ENCODE measurements at regions not wholly inside any gene's neighbourhood (a gene's known extent, or its start where the extent isn't known, plus 50 kb on each side); places are given as distances from the start of the nearest gene placed in this dataset.
"Not testable (repeated sequence)": the region's sequence is repeated elsewhere in the genome, so short reads cannot be mapped to it uniquely, and the experiment has no call there.

- intact Hi-C loops (cut with DNase I), result no loop called here
- no peak for DNase-seq (ENCODE audit: low spot score)
Measured at GRCh38 chr6:8361259-8361658, 74.1 kb downstream of the SLC35B3 start.

GRCh38 chr6:8352966-8353340, 82.4 kb downstream of the SLC35B3 start:
- no peak for DNase-seq (ENCODE audit: low spot score)
- intact Hi-C loops (cut with DNase I), result no loop called here

DNA sequence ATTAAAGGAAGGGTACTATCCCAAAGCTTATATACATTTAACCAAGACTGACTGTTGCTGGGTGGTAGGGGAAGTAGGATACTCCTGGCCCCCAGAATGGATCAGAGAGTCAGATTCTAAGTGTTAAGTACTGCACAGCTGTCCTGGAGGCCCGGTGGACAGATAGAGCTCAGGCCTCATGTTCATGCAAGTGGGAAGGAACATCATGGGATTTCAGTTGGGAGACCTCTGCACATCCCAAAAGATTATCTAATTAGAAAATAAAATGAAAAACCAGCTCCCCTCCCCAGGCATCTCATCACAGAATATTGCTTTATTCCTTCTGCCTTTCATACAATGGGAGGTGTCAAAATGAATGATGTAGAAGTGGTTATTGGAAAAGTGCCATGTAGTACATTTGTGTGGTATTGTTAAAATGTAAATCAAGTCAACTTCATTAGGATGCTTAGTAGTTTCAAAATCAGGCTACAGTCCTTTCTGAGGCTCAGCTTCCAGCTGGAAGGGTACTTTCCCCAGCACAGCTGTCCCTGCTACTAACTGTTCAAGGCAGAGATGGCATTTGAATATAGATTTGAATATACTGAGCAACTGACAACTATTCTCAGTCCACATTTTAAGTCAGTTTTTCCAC, 82.9 kb downstream of the SLC35B3 start:
- no peak for DNase-seq (ENCODE audit: low spot score)
- intact Hi-C loops (cut with DNase I), result no loop called here

- intact Hi-C loops (cut with DNase I), result no loop called here
- DNase-seq (ENCODE audit: low spot score), result no peak
Measured at GRCh38 chr6:8343600-8343999, 91.7 kb downstream of the SLC35B3 start.

DNA sequence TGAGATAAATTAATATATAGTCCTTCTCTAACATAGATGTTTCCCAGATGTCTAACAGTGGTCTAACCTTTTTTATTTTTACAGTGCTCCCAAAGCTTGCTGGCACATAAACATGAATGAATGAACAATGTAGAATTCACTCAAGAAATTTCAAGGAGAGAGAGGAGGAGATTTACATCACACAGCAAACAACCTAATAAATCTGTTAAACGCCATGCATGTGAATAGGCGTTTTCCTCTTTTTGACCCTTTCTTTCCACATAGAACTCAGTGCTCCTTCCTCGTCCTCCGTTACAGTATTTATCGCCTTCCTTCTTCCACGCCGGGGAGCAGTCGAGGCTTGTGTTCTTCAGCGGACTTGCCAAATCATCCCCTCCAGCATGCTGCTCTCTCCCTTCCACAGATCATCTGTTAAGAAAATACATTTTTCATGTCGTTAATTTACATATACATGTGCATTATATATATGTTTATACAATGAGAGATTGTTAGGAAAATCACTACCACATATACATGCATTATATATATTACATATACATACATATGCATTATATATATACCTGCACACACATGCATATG, 93.0 kb downstream of the SLC35B3 start:
- DNase-seq (ENCODE audit: low spot score), result no peak

DNA sequence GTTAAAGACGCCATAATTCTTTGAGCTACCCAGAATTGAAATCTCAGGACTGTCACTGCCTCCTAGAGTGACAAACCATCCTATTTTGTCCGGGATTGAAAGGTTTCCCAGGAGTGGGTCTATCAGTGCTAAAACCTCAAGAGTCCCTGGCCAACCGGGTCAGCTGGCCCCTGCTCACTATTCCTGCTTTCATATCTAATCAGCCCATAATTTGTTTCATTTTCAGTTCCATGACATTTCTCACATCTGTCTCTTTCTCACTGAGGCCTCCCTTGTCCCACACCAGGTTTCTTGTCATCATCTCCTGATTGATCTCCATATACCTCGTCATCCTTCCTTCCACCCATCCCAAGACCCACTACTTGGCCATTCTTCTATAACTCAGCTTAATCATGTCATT, 98.2 kb downstream of the SLC35B3 start:
- DNase-seq (ENCODE audit: low spot score), result no peak
- intact Hi-C loops (cut with DNase I), result no loop called here

More for the DNA sequence above, 93.0 kb downstream of the SLC35B3 start:
- intact Hi-C loops (cut with DNase I), result no loop called here

DNA sequence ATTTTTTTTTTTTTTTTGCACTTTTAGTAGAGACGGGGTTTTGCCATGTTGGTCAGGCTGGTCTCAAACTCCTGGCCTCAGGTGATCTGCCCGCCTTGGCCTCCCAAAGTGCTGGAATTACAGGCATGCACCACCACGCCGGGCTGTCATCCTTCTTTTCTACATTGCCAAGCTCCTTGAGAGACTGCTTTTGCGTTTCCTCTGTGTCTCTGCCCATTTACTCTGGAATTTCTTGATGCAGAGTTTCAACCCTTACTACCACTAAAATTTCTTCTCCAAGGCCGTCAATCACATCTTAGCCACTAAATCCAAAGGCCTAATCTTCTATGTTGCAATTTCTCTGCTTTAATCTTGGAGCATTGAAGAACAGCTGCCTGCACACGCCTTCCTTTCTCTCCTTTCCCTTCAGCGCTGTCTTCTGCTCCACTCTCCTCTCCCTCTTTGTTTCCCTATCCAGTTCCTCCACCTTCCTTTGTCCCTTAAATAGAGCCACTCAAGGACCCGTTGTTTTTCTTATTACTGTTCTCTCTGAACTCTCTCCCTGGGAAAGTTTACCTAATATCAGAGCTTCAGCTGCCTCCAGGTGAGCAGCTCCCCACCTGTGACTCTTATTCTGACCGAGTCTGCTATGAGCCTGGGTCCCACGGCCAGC, 98.8 kb downstream of the SLC35B3 start:
- no peak for DNase-seq (ENCODE audit: low spot score)
- intact Hi-C loops (cut with DNase I), result no loop called here

DNA sequence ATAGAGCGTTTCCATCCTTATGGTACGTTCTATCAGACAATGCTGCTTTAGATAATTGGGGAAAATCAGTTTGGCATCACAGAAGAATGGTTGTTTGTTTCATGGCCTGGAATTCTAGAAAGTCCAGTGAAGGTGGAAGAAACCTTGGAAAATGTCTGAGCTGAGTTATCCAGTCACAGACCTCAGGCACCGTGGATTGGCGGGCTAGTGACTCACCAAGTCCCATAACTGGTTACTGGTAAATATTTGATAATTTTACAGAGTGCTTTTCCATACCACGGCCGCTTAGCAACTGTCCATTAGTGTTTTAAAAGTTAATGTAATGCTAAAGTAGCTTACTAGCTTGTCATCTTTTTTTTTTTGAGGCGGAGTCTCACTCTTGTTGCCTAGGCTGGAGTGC, 99.4 kb downstream of the SLC35B3 start:
- no peak for DNase-seq (ENCODE audit: low spot score)
- intact Hi-C loops (cut with DNase I), result no loop called here

DNA sequence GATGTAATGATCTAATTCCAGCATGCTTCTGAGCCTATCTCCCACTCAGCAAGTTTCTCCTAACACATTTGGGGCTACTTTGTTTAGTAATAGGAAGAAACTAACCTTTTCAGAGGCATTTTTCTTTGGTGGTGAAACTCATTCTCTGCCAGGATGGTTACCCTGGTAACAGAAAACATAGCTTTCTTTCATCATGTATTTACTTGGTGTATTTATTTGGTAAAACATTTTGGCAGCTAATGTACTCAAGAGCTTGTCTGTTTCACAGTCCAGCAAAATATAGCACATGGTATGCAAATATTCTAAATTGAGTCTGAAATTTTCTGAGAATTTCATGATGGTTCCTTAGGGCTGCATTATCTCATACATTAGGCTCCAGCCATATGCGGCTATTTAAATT, 100.0 kb downstream of the SLC35B3 start:
- intact Hi-C loops (cut with DNase I), result no loop called here
- no peak for DNase-seq (ENCODE audit: low spot score)

GRCh38 chr6:8334113-8334512, 101.2 kb downstream of the SLC35B3 start:
- no peak for DNase-seq (ENCODE audit: low spot score)
- intact Hi-C loops (cut with DNase I), result no loop called here

- intact Hi-C loops (cut with DNase I), result no loop called here
- no peak for DNase-seq (ENCODE audit: low spot score)
Measured at GRCh38 chr6:8329562-8329961, 105.8 kb downstream of the SLC35B3 start.

GRCh38 chr6:8325743-8326142, 109.6 kb downstream of the SLC35B3 start:
- intact Hi-C loops (cut with DNase I), result no loop called here
- DNase-seq (ENCODE audit: low spot score), result no peak

DNA sequence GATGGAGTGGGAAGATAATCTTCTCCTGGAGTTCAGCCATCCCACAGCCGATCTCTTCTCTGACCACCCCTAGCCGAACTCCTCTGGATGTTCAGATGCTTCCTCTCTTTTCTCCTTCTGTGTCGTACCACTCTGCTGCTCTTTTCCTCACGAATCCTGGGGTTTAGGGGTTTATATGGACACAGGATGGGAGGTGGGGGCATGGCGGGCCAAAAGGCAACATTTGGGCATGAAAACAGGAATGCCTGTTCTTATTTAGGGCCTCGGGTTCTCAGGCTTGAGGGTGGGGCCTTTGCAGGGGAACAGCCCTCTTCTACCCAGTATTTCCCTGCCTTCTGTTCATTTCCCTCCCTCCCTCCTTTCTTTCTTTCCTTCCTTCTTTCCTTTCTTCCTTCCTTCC, 112.7 kb downstream of the SLC35B3 start:
- intact Hi-C loops (cut with DNase I), result no loop called here
- no peak for DNase-seq (ENCODE audit: low spot score)

DNA sequence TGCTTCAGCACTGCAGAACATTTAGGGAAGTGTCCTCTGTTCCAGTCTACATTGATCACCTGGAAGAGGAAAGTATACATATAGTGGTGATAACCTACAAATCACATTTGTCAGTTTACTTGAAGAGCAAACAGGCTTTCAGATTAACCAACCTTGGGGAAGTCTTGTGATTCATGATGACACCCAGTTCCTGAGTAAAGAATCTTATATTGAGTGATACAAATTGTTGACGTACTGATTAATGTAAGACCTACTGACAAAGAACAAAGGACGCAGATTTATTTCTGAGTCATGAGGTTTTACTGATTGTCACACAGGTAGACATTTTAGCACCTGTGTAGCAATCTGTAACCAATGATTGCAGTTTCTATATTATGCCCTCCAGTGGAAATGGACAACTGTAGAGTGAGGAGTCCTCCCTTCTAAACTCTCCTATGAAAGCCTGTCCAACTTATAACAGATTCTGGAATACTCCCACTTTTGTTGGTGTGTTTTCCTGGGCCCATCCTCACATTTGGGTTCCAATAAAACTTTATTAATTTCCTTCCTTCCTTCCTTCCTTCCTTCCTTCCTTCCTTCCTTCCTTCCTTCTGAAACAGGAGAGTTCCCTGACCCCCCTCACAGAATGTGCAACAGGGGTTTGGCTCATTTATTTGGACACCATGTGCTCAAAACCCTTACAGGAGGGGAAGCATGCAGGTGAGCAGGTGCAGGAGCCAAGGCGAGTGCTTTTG, 113.5 kb downstream of the SLC35B3 start:
- no peak for DNase-seq (ENCODE audit: low spot score)
- intact Hi-C loops (cut with DNase I), result no loop called here

DNA sequence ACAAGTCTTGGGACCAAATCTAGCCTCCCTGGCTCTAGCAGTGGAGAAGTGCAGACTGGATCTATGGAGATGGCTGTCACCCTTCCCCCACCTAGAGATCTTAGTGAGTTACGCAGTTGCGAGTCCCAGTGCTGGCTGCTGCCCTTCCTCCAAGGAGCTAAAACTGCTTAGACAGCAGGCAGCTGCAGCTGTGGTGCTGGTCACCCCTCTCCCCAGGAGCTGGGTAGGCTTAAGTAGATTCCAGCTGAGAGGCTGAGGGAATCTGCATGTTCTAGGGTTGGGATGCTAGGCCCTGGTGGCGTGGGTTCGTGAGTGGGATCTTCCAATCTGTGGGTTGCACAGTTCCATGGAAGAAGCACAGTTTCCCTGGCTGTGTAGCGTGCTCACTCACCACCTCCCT, 120.2 kb downstream of the SLC35B3 start:
- intact Hi-C loops (cut with DNase I), result no loop called here
- DNase-seq (ENCODE audit: low spot score), result no peak

GRCh38 chr6:8301502-8301901, 133.8 kb downstream of the SLC35B3 start:
- no peak for DNase-seq (ENCODE audit: low spot score)
- intact Hi-C loops (cut with DNase I), result no loop called here

DNA sequence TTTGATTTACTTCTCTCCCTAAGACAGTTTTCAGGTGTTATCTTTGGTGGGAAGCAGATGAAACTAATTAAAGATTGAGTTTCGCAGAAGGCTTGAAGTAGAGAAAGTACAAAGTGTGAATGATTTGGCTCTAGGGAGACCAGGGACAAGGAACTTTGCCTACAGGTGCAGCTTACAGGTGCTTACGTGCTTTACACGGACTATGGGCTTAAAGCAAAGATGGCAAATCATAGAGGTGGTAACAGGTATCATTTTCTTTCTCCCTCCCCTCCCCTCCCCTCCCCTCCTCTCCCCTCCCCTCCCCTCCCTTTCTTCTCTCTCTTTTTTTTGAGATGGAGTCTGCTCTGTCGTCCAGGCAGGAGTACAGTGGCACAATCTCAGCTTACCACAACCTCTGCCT, 136.3 kb downstream of the SLC35B3 start:
- no peak for DNase-seq (ENCODE audit: low spot score)
- intact Hi-C loops (cut with DNase I), result no loop called here

DNA sequence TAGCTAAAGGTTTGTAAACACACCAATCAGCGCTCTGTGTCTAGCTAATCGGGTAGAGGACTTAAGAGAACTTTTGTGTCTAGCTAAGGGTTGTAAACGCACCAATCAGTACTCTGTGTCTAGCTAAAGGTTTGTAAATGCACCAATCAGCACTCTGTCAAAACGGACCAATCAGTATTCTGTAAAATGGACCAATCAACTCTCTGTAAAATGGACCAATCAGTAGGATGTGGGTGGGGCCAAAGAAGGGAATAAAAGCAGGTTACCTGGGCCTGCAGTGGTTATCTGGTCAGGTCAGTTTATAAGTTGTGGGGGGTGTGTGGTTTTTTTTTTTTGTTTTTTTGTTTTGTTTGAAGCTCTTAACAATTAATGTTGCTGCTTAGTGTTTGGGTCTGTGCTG, 152.4 kb downstream of the SLC35B3 start:
- DNase-seq (ENCODE audit: low spot score); intact Hi-C loops (cut with DNase I): not testable (repeated sequence)

DNA sequence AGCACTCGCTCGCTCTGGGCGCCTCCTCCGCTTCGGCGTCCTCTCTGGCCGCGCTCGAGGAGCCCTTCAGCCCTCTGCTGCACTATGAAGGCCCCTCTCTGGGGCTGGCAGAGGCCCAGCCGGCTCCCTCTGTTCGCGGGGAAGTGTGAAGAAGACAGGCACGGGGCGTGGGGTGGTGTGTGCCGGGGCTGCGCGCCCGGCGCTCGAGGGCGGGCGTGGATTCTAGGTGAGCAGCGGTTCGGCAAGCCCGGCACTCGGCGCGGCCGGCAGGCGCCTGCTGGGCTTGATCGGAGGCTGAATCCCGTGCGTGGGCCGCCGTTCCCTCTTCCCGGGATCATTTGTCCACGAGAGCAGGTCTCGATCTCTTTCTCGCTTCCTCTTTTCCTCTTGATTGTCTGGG, 153.0 kb downstream of the SLC35B3 start:
- DNase-seq (ENCODE audit: low spot score), result no peak
- intact Hi-C loops (cut with DNase I), result no loop called here

DNA sequence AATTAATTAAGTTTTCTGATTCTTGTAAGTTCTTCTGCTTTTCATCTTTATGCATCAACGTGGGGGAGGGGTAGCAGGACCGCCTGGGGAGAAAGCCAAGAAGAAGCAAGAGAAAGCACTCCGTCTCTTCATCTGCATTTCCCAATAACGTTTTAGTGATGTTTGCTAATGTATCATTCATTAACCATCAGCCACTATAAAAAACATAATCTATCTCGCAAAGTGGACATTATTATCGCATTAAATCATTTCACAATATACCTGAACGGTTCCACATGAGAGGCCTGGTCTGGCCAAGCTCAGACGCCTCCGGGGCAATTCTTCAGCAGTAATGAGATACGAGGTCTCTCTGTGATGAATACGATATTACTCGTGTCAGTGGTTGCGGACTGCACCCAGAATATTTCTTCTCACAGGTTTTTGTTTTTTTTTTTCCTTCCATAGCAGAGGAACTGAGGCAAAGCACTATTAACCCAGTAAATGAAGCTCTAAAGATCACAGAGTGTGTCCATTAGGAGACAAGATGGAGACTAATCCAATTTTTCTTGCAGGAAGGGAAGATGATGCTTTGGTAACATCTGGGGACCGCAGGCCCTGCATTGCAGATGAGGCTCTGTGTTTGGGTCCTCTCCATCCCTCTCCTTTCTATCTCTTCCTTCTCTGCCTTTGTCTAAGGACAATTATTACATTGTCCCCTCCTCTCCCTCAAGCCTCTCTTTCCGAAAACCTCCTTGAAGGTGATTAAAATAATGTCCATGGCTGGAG, 156.1 kb downstream of the SLC35B3 start:
- no peak for DNase-seq (ENCODE audit: low spot score)
- intact Hi-C loops (cut with DNase I), result no loop called here
